Stomach smooth muscle (tissue), 2 donors: ENCODE measurements at regions not wholly inside any gene's neighbourhood (a gene's known extent, or its start where the extent isn't known, plus 50 kb on each side); places are given as distances from the start of the nearest gene placed in this dataset.

Experiments used
- H3K27ac ChIP-seq: one replicate; pipeline ENCODE4 v1.7.0; 2013; ENCODE audit warnings: mild to moderate bottlenecking, low read length, inconsistent platforms
- H3K27me3 ChIP-seq, 2 donors: one replicate each; pipeline ENCODE4 v1.7.0; 2013; ENCODE audit warnings: low read length in 2 of 2; ENCODE audit not compliant: insufficient read depth in 2 of 2, control insufficient read depth in 1 of 2
- H3K36me3 ChIP-seq, 2 donors: one replicate each; pipeline ENCODE4 v1.7.0; 2013; ENCODE audit warnings: low read length in 2 of 2; ENCODE audit not compliant: control insufficient read depth in 2 of 2, insufficient read depth in 2 of 2
- H3K4me1 ChIP-seq: one replicate; pipeline ENCODE4 v1.7.0; 2013; ENCODE audit warnings: low read length; ENCODE audit not compliant: control insufficient read depth, insufficient read depth
- H3K4me3 ChIP-seq, 2 donors: one replicate each; pipeline ENCODE4 v1.7.0; 2013; ENCODE audit warnings: low read length in 2 of 2
- H3K9ac ChIP-seq, 2 donors: one replicate each; pipeline ENCODE4 v1.7.0; 2013; ENCODE audit warnings: low read length in 2 of 2, mild to moderate bottlenecking in 1 of 2
- H3K9me3 ChIP-seq, 2 donors: one replicate each; pipeline ENCODE4 v1.7.0; 2013; ENCODE audit warnings: low read length in 2 of 2; ENCODE audit not compliant: control insufficient read depth in 2 of 2
- donor health status: healthy.
- donor health status: Pancreatic carcinoma.

- H3K9ac ChIP-seq, result no peak overlapping the region
- H3K4me1 ChIP-seq, result peaks cover 28% of the 10 kb centered on the region
- H3K27ac ChIP-seq, result no peak overlapping the region
- H3K27me3 ChIP-seq, result peaks cover 19 to 24% of the 10 kb centered on the region in 2 donors
- H3K4me3 ChIP-seq, result no peak overlapping the region
- H3K36me3 ChIP-seq, result no peaks in the 10 kb centered on the region
- H3K9me3 ChIP-seq, result peaks cover 0 to 5% of the 10 kb centered on the region in 2 donors
Observed at GRCh38 chr16:86929057-86929871, 350.9 kb downstream of the FOXL1 start.

GRCh38 chr16:86930001-86930400 lies 351.7 kb downstream of the FOXL1 start:
- Histone ChIP-seq H3K4me3 (no peak overlapping the region), H3K9ac (no peak overlapping the region), H3K36me3 (no peaks in the 10 kb centered on the region), H3K27ac (no peak overlapping the region), H3K4me1 (peaks cover 26% of the 10 kb centered on the region), H3K9me3 (peaks cover 0 to 5% of the 10 kb centered on the region in 2 donors), H3K27me3 (peaks cover 16 to 24% of the 10 kb centered on the region in 2 donors)

GRCh38 chr16:86930663-86931373 lies 352.5 kb downstream of the FOXL1 start:
- Histone ChIP-seq H3K4me1 (peaks cover 18% of the 10 kb centered on the region), H3K9ac (no peak overlapping the region), H3K4me3 (peak overlapping the region; percentile 36 to 69), H3K9me3 (peaks cover 0 to 5% of the 10 kb centered on the region in 2 donors), H3K27ac (no peak overlapping the region), H3K27me3 (peaks cover 13 to 24% of the 10 kb centered on the region in 2 donors), H3K36me3 (no peaks in the 10 kb centered on the region)

- no peak overlapping the region for H3K27ac ChIP-seq
- peak overlapping the region; percentile 41 to 69 for H3K4me3 ChIP-seq
Observed at GRCh38 chr16:86931410-86931941, 353.1 kb downstream of the FOXL1 start.

GRCh38 chr16:86932130-86932982 lies 354.0 kb downstream of the FOXL1 start:
- Histone ChIP-seq H3K9ac (no peak overlapping the region), H3K4me3 (peak overlapping the region; percentile 41 to 69), H3K27ac (no peak overlapping the region), H3K9me3 (peaks cover 0 to 5% of the 10 kb centered on the region in 2 donors), H3K4me1 (peaks cover 18% of the 10 kb centered on the region), H3K36me3 (no peaks in the 10 kb centered on the region), H3K27me3 (peaks cover 3 to 25% of the 10 kb centered on the region in 2 donors)

More at GRCh38 chr16:86931410-86931941, 353.1 kb downstream of the FOXL1 start:
- Histone ChIP-seq H3K36me3 (no peaks in the 10 kb centered on the region), H3K4me1 (peaks cover 18% of the 10 kb centered on the region), H3K9ac (no peak overlapping the region), H3K27me3 (peaks cover 9 to 30% of the 10 kb centered on the region in 2 donors), H3K9me3 (peaks cover 0 to 5% of the 10 kb centered on the region in 2 donors)

- Histone ChIP-seq H3K27ac (no peak overlapping the region), H3K9ac (no peak overlapping the region), H3K27me3 (peaks cover 0 to 12% of the 10 kb centered on the region in 2 donors), H3K36me3 (no peaks in the 10 kb centered on the region), H3K4me1 (peaks cover 15% of the 10 kb centered on the region), H3K4me3 (no peak overlapping the region), H3K9me3 (peaks cover 0 to 5% of the 10 kb centered on the region in 2 donors)
Observed at GRCh38 chr16:86934581-86935375, 356.4 kb downstream of the FOXL1 start.

- Histone ChIP-seq H3K27ac (no peak overlapping the region), H3K4me3 (no peak overlapping the region), H3K9me3 (peaks cover 3 to 4% of the 10 kb centered on the region in 2 donors), H3K9ac (no peak overlapping the region), H3K4me1 (peaks cover 9% of the 10 kb centered on the region), H3K36me3 (no peaks in the 10 kb centered on the region), H3K27me3 (peaks cover 0 to 9% of the 10 kb centered on the region in 2 donors)
Observed at GRCh38 chr16:86939609-86940008, 361.3 kb downstream of the FOXL1 start.

- H3K4me1 ChIP-seq, result peaks cover 9% of the 10 kb centered on the region
- H3K36me3 ChIP-seq, result no peaks in the 10 kb centered on the region
- H3K27ac ChIP-seq, result no peak overlapping the region
- no peak overlapping the region for H3K4me3 ChIP-seq
- H3K27me3 ChIP-seq, result peaks cover 0 to 3% of the 10 kb centered on the region in 2 donors
- no peak overlapping the region for H3K9ac ChIP-seq
- H3K9me3 ChIP-seq, result peaks cover 3 to 4% of the 10 kb centered on the region in 2 donors
Observed at GRCh38 chr16:86941731-86942130, 363.4 kb downstream of the FOXL1 start.

GRCh38 chr16:86942151-86943051 lies 364.1 kb downstream of the FOXL1 start:
- Histone ChIP-seq H3K9me3 (peaks cover 3 to 4% of the 10 kb centered on the region in 2 donors), H3K36me3 (no peaks in the 10 kb centered on the region), H3K27ac (no peak overlapping the region), H3K4me3 (peak overlapping the region in 1 of 2 donors; percentile 8), H3K27me3 (peaks cover 0 to 6% of the 10 kb centered on the region in 2 donors), H3K9ac (no peak overlapping the region), H3K4me1 (peaks cover 9% of the 10 kb centered on the region)
